Body of pancreas (tissue), 4 donors: ENCODE measurements at regions not wholly inside any gene's neighbourhood (a gene's known extent, or its start where the extent isn't known, plus 50 kb on each side); places are given as distances from the start of the nearest gene placed in this dataset.

Experiments used
- POLR2A ChIP-seq, 3 donors: fragments of 450-650 bp; IDR thresholded peaks; one replicate each; pipeline ENCODE4 v1.6.1; 2016; ENCODE audit warnings: antibody characterized with exemption in 3 of 3, mild to moderate bottlenecking in 2 of 3
- TF ChIP-seq, protein P1 (sequence below), 7 experiments: fragments of 450-650 bp in 4 of 7; fragments of 200-600 bp in 3 of 7; sonication (generic) in 3 of 7; IDR thresholded peaks; one replicate each; pipeline ENCODE4 v1.5.1; 2016 to 2019; ENCODE audit warnings: antibody characterized with exemption in 7 of 7

DNA sequence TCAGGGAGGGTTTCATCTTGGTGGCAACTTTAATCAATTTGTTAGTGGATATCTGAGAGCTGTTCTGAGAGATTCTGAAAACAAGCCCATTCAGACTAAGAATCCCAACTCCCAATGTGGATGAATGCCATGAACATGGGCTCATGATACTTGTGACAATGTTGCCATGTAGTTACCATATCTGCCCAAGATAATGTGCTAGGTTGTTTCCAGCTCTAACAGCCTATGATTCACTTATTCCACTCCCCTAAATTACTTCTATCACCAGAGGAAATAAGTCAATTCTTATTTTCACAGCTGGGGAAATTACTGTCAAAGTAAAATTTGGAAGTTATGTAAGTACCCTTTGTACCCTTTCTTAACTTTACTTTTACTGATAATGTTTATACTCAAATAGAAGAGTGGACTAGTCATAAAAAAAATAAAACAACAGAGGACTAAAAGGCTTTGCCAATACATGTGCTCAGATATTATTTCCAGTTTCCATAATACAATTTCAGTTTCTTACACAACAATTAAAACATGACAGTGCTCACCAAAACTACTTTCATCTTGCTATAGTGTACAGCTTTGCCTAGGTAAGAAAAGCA, 1101.7 kb upstream of the INTU start:
- TF ChIP-seq, protein P1, sequence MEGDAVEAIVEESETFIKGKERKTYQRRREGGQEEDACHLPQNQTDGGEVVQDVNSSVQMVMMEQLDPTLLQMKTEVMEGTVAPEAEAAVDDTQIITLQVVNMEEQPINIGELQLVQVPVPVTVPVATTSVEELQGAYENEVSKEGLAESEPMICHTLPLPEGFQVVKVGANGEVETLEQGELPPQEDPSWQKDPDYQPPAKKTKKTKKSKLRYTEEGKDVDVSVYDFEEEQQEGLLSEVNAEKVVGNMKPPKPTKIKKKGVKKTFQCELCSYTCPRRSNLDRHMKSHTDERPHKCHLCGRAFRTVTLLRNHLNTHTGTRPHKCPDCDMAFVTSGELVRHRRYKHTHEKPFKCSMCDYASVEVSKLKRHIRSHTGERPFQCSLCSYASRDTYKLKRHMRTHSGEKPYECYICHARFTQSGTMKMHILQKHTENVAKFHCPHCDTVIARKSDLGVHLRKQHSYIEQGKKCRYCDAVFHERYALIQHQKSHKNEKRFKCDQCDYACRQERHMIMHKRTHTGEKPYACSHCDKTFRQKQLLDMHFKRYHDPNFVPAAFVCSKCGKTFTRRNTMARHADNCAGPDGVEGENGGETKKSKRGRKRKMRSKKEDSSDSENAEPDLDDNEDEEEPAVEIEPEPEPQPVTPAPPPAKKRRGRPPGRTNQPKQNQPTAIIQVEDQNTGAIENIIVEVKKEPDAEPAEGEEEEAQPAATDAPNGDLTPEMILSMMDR (IDR thresholded peaks at IDR 0.05), result no peak
- no peak for TF ChIP-seq POLR2A (IDR thresholded peaks at IDR 0.05)
